Mesodermal cell (in vitro differentiated cells): ENCODE measurements at regions not wholly inside any gene's neighbourhood (a gene's known extent, or its start where the extent isn't known, plus 50 kb on each side); places are given as distances from the start of the nearest gene placed in this dataset.

Experiments
- H3K27ac ChIP-seq: 2 replicates; pipeline ENCODE4 v1.7.0; 2013; ENCODE audit warnings: mild to moderate bottlenecking, low read depth, low read length, moderate library complexity; ENCODE audit not compliant: severe bottlenecking
- H3K36me3 ChIP-seq: 2 replicates; pipeline ENCODE4 v1.7.1; 2013; ENCODE audit warnings: mild to moderate bottlenecking, low read length, moderate library complexity; ENCODE audit not compliant: control insufficient read depth, insufficient read depth
- H3K4me1 ChIP-seq: one replicate; pipeline ENCODE4 v1.7.1; 2013; ENCODE audit warnings: mild to moderate bottlenecking, low read length; ENCODE audit not compliant: insufficient read depth, control insufficient read depth, poor library complexity, severe bottlenecking
- H3K4me3 ChIP-seq: 2 replicates; pipeline ENCODE4 v1.7.0; 2013; ENCODE audit warnings: low read length, control low read depth, mild to moderate bottlenecking; ENCODE audit not compliant: insufficient read depth, poor library complexity, severe bottlenecking; ENCODE audit errors: extremely low read depth
- H3K9me3 ChIP-seq: 2 replicates; pipeline ENCODE4 v1.7.1; 2013; ENCODE audit warnings: mild to moderate bottlenecking, low read length, moderate library complexity; ENCODE audit not compliant: control insufficient read depth
- WGBS, 2 experiments: methylation state at CpG; one replicate each; pipeline ENCODE4 v1.1.5; 2013; ENCODE audit warnings: missing lambda C conversion rate in 2 of 2; ENCODE audit not compliant: insufficient coverage in 2 of 2; 5-methylcytosine and 5-hydroxymethylcytosine counted together

DNA sequence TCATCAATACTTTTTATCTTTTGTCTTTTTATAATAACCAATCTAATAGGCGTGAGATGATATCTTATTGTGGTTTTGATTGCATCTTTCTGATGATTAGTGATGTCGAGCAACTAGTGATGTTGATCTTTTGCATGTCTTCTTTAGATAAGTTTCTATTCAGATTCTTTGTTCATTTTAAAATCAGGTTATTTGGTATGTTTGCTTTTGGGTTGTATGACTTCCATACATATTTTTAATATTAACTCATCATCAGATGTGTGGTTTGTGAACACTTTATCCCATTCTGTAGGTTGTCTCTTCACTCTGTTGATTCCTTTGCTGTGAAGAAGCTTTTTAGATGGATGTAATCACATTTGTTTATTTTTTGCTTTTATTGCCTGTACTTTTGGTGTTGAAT, 295.8 kb downstream of the BCKDHB start:
- Histone ChIP-seq H3K36me3 (no peaks in the 10 kb centered on the region), H3K4me1 (no peaks in the 10 kb centered on the region), H3K9me3 (peaks cover 4% of the 10 kb centered on the region), H3K27ac (no peak overlapping the region), H3K4me3 (no peak overlapping the region)
- WGBS, 2 experiments: 80% methylated on average over 1 of the region's 2 CpGs; no CpG with 5 or more reads in 1 of the 2 experiments
